Activated CD8-positive, alpha-beta memory T cell treated with anti-CD3 and anti-CD28 coated beads, Interleukin-2, amount 50 U/mL, for 4 hours (primary cell): ENCODE measurements at regions not wholly inside any gene's neighbourhood (a gene's known extent, or its start where the extent isn't known, plus 50 kb on each side); places are given as distances from the start of the nearest gene placed in this dataset.

ENCODE experiments used
- DNase-seq: peaks from one replicate; pipeline ENCODE4 v3.0.0-alpha.2; 2020

DNA sequence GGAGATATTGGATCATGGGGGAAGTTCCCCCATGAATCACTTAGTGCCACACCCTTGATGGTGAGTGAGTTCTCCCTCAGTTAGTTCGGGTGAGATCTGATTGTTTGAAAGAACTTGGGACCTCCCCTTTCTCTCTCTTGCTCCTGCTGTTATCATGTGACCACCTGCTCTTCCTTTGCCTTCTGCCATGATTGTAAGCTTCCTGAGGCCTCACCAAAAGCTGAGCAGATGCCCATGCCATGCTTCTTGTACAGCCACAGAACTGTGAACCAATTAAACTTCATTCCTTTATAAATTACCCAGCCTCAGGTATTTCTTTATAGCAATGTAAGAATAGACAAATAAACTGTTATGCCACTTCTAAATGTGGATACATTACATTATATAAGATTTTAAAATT lies 686.7 kb upstream of the MARCKS start:
- no peak for DNase-seq

- no peak for DNase-seq
These were observed 685.3 kb upstream of the MARCKS start for GRCh38 chr6:113171882-113172281.

DNA sequence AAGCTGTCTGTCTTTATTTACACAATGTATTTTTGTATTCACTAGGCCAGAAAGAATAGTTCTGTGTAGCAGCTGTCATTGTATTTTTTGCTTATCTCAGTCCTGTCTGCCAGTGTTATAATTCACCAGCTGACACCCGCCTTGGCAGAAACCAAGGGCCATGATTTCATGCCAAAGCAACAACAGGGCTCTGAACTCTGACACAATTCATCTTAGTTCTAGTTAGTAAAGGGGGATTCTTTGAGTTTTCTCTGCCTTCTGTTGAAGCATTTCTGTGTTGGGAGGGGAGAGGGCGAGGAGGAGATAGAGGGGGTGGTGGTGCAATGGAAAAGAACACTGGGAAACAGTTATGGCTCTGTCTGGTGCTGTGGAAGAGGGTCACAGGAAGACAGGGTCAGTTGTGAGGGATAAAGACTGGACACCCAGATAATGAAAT lies 684.6 kb upstream of the MARCKS start:
- DNase-seq: no peak

GRCh38 chr6:113178349-113178748 lies 678.8 kb upstream of the MARCKS start:
- DNase-seq: no peak

- DNase-seq: no peak
These were observed 676.0 kb upstream of the MARCKS start for GRCh38 chr6:113181164-113181563.

- no peak for DNase-seq
These were observed 674.6 kb upstream of the MARCKS start for GRCh38 chr6:113182370-113183141.

DNA sequence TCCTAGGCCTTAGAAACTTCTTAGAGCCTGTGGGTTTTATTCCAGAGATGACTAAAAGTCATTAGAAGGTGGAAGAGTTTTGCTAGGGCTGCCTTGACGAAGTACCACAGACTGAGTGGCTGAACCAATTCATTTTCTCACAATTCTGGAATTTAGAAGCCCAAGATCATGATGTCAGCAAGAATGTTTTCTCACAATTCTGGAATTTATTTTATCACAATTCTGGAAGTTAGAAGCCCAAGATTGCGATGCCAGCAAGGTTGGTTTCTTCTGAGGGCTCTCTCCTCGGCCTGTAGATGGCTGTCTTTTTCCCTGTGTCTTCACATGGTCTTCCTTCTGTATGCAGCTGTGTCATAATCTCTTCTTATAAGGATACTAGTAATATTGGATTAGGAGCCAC lies 672.9 kb upstream of the MARCKS start:
- DNase-seq: no peak

- no peak for DNase-seq
These were observed 672.4 kb upstream of the MARCKS start for GRCh38 chr6:113184736-113185135.

DNA sequence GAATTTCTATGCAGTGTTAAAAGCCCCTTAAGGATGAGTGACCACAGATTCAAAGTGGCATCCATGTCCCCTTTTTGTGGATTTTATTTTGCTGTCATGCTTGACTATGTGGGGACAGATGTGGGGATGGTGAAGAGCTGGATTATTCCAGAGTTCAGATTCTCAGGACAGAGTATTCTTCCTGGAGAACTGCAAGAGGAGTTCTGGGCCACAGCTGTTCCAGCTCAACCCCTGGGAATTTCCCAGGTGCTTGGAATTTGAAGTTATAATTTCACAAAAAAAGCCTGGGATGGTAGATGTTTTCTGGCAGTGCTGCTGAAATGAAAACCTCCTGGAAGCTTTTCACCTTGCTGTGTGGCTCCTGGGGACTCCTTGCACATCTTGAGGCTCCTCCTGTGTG lies 671.8 kb upstream of the MARCKS start:
- DNase-seq: no peak

- no peak for DNase-seq
These were observed 669.5 kb upstream of the MARCKS start for GRCh38 chr6:113187661-113188060.

DNA sequence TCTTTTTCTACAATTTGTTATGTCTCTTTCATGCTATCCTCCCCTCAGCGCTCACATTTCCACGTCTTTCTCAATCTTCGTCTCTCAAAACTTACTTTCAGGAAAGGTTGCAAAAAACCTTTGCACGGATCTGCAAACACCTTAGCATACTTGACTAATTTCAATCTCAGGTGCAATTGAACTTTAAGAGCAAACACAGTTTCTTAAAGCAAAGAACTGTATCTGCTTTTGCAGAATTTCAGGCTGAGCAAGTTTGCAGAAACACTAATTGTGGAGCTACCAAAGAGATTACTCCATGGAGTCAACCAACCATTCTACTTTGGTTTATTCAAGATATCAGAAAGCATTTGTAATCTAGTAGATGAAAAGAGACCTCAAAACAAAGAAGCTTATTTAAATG lies 668.2 kb upstream of the MARCKS start:
- DNase-seq: no peak

- DNase-seq: no peak
These were observed 667.0 kb upstream of the MARCKS start for GRCh38 chr6:113190170-113190569.

DNA sequence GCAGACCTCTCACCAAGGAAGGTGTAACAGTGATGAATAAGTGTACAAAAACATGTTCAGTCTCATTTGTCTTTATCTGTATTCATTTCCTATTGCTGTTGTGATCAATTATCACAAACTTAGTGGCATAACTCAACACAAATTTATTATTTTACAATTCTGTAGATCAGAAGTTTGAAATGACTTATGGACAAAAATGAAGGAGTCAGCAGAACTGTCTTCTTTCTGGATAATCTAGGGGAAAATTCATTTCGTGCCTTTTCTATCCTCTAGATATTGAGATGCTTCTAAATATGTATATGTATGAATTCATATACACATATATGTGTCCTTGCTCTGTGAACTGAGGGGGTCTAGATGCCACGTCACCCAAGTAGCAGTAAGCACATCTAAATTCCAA lies 663.1 kb upstream of the MARCKS start:
- no peak for DNase-seq

DNA sequence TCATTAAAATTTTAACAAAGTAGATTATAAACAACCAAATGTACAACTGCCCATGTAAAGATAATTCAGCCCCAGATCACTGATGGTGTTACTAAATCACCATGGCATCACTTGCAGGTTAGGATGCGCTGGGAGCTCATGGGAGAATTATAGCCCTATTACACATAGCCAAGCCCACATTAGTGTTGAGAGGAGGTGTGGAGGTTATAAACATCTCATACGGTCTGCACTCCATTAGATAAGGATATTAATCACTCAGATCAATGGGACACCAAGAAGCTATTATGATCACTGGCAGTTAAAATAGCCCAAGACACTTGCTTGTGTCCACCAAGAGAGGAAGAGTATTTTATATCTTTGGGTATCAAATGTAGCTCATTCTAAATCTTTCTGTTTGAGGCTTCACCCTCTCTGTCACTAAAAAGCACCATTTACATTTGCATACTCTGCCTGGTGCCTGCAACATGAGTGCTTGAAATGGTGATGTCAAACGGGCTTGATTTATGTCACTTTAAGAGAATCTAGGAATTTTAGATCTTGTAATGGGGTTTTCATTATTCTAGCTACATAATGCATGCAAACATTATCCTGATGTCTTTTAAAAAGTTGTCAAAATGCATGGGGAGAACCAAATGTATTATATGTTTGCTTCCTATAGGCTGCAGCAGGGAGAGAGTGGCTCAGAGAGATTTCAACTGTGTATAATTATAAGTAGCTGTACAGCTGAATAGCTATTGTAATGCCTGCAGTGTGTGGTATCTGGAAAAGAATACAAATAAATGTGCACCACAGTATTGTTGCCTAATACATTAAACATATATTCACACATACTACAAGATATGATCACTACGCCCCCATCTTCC lies 654.1 kb upstream of the MARCKS start:
- DNase-seq: no peak

GRCh38 chr6:113203715-113204110 lies 653.4 kb upstream of the MARCKS start:
- DNase-seq: no peak

DNA sequence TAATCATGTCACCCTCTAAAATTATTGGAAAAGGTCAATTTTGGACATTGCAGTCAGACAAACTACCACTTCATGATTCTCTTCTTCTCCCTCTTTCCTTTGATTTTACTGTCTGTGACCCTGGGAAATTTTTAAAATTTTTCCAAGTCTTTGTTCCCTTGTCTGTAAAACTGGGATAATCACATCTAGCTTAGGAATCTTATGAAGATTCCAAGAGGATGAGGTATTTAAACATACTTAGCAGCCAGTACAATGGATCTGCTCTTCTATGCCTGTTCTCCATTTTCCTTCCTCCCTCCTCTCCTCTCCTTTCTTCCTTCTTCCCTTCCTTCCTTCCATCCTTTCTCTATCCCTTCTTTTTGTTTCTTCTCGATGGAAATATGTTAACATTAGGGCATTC lies 651.6 kb upstream of the MARCKS start:
- DNase-seq: no peak

- no peak for DNase-seq
These were observed 648.4 kb upstream of the MARCKS start for GRCh38 chr6:113208726-113209125.

DNA sequence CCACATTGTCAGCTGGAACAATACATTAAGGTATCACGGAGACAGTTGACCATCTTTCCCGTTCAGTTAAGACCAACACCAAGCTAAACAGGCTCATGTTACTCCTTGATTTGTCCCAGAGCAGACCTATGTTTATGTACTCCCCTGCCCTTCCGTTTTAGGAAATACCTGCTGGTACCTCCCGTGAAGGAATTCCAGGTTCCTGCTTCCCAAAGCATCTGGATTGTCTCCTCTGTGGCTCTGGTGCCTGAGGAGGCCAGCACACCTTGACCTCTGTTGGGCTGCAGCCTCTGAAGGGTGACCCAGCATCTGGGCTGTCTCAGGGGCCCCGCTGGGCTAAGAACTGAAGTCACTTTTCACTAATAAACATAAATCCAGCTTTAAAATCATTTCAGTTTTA lies 647.8 kb upstream of the MARCKS start:
- DNase-seq: no peak

DNA sequence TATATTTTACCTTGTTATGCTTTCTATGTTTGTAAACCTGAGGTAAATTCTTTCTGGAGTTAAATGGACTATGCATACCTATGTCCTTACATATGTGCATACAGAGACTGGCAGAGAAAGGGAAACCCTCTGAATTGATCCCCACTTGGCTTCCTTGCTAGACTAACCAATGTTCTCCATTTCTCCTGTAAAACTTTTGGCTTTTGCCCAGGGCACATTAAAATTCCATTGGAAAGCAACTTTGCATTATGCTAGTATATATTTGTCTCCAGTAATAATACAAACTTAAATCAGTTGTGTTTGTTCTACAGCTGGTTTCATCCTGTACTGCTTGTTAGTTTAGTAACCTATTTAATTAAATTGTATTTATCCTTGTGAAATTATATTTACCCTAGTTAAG lies 646.0 kb upstream of the MARCKS start:
- no peak for DNase-seq

DNA sequence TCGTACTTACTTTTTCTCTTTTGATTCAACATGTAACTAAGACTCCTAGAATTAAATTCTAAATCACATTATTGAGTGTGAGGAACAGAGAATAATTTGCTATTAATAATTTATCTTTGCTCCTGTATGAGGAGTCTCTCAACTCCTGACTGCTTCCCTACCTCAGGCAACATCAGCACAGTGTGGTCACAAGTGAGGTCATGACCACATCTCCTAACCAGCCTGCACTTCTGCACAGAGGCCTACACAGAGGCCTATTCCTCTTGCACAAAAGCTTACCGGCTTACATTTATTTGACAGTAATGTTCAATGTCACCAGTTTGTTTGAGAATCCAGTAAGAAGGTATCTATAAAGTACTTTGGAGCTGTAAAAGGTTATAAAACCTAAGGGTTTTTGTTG lies 637.4 kb upstream of the MARCKS start:
- DNase-seq: no peak

DNA sequence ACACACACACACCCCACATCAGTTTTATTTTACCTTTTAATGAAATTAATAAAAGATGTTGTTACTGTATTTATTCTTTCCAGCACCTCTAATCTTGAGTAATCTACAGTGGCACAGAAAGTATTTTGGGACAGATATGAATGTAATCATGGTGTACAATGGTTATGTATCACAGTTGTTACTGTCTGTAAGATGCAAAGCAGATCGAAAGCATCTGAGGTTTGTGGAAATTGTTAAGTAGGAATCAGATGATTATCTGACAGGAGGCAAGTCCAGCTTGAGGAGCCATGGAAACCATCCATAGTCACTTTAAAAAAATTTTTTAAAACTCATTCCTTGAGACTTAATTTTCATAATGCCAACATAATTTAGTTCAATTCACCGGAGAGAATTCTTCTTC lies 636.3 kb upstream of the MARCKS start:
- no peak for DNase-seq

DNA sequence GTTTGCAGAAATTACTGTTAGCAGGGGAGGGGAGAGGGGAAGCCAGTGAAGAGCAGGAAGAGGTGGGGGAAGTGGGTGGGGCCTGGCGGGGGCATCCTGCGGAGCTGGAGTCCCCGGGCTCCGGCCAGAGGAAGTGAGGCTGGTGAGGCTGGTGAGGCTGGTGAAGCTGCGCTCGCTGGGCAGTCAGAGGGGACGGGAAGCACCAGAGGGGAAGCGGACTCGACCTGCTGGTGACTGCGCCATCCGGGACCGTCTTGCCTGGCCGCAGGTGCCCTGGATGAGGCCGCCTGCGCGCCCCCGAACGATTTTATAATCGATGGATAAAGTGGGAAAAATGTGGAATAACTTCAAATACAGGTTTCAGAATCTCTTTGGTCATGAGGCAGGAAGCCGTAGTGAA lies 635.3 kb upstream of the MARCKS start:
- no peak for DNase-seq

GRCh38 chr6:113246186-113246585 lies 611.0 kb upstream of the MARCKS start:
- DNase-seq: no peak

DNA sequence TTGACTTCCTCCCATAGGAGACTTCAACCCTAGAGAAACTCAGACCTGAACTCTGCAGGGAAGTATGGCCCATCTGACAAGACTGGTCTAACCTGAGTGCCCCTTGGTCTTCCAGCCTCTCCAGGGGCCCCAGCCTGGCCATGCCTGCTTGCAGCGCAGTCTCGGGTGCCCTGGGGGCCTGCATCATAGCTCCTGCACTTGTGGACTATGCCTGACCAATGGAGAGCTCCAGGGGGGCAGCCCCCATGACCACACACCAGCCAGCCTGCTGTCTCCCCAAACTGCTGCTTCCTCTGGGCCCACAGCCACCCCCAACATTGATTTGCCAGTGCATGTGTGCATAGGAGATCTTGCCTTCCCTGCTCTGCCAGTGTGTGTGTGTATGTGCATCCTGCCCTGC lies 608.6 kb upstream of the MARCKS start:
- no peak for DNase-seq
